DOHH2 (cell line): ENCODE measurements at regions not wholly inside any gene's neighbourhood (a gene's known extent, or its start where the extent isn't known, plus 50 kb on each side); places are given as distances from the start of the nearest gene placed in this dataset.

Experiments used
- H3F3A ChIP-seq: fragments of 200-600 bp; sonication (generic), shearing (Covaris generic); 2 replicates; pipeline ENCODE4 v1.6.0; 2016; ENCODE audit warnings: antibody characterized with exemption, mild to moderate bottlenecking; ENCODE audit not compliant: control insufficient read depth, insufficient read depth
- H3K27ac ChIP-seq: fragments of 200-600 bp; sonication (generic); 2 replicates; pipeline ENCODE4 v1.5.1; 2014; ENCODE audit warnings: low read depth, mild to moderate bottlenecking, low read length, moderate library complexity
- H3K27me3 ChIP-seq: fragments of 200-600 bp; sonication (generic); 2 replicates; pipeline ENCODE4 v1.6.1; 2014; ENCODE audit warnings: mild to moderate bottlenecking, low read length, mixed read lengths; ENCODE audit not compliant: control insufficient read depth
- H3K36me3 ChIP-seq: fragments of 200-600 bp; sonication (generic); 2 replicates; pipeline ENCODE4 v1.6.1; 2014; ENCODE audit warnings: mild to moderate bottlenecking, low read length, moderate library complexity, mixed read lengths; ENCODE audit not compliant: control insufficient read depth
- H3K4me1 ChIP-seq: fragments of 200-600 bp; sonication (generic); 2 replicates; pipeline ENCODE4 v1.6.1; 2014; ENCODE audit warnings: mild to moderate bottlenecking, low read length, mixed read lengths; ENCODE audit not compliant: control insufficient read depth
- H3K4me2 ChIP-seq: fragments of 200-600 bp; sonication (generic); 2 replicates; pipeline ENCODE4 v1.6.0; 2014; ENCODE audit warnings: mild to moderate bottlenecking, low read length, moderate library complexity
- H3K4me3 ChIP-seq: fragments of 200-600 bp; sonication (generic); 2 replicates; pipeline ENCODE4 v1.5.1; 2014; ENCODE audit warnings: mild to moderate bottlenecking, low read length, mixed read lengths
- H3K79me2 ChIP-seq: fragments of 200-600 bp; sonication (generic); 2 replicates; pipeline ENCODE4 v1.6.1; 2014; ENCODE audit warnings: mild to moderate bottlenecking, low read length, mixed read lengths; ENCODE audit not compliant: control insufficient read depth
- H3K9me2 ChIP-seq: fragments of 200-600 bp; sonication (generic); replicated peaks from 2 replicates; pipeline ENCODE4 v1.6.1; 2014; ENCODE audit warnings: mild to moderate bottlenecking, low read length, mixed read lengths; ENCODE audit not compliant: control insufficient read depth
- H3K9me3 ChIP-seq: fragments of 200-600 bp; sonication (generic); 2 replicates; pipeline ENCODE4 v1.6.1; 2014; ENCODE audit warnings: antibody characterized with exemption, low read length, mixed read lengths; ENCODE audit not compliant: control insufficient read depth, insufficient read depth
- H4K20me1 ChIP-seq: fragments of 200-600 bp; sonication (generic); 2 replicates; pipeline ENCODE4 v1.6.0; 2014; ENCODE audit warnings: low read depth, mild to moderate bottlenecking, antibody characterized with exemption, low read length, moderate library complexity; ENCODE audit not compliant: control insufficient read depth, insufficient read depth
- CTCF ChIP-seq: fragments of 200-600 bp; sonication (generic); IDR thresholded peaks from one replicate; pipeline ENCODE4 v1.5.1; 2014; ENCODE audit warnings: antibody characterized with exemption, mild to moderate bottlenecking, low read depth, low read length; ENCODE audit not compliant: poor library complexity, severe bottlenecking
- EZH2phosphoT487 ChIP-seq: fragments of 200-600 bp; sonication (generic); IDR thresholded peaks from 2 replicates; pipeline ENCODE4 v1.6.1; 2017; ENCODE audit warnings: borderline replicate concordance, mild to moderate bottlenecking, antibody characterized with exemption, low read length, moderate library complexity, mixed read lengths

GRCh38 chr6:77228279-77228678 is 235.0 kb downstream of the HTR1B start:
- Histone ChIP-seq H3K27me3 (no peaks in the 10 kb centered on the region), H3F3A (no peaks in the 10 kb centered on the region), H3K4me2 (no peak overlapping the region), H3K9me3 (no peaks in the 10 kb centered on the region), H3K36me3 (no peaks in the 10 kb centered on the region), H3K27ac (no peak overlapping the region), H3K79me2 (no peaks in the 10 kb centered on the region), H3K4me3 (no peak overlapping the region), H4K20me1 (no peaks in the 10 kb centered on the region), H3K4me1 (no peaks in the 10 kb centered on the region), H3K9me2 (no peaks in the 10 kb centered on the region)
- no peak for TF ChIP-seq EZH2phosphoT487
- no peak for TF ChIP-seq CTCF

GRCh38 chr6:77217896-77218295 is 245.4 kb downstream of the HTR1B start:
- H3K36me3 ChIP-seq: no peaks in the 10 kb centered on the region
- H3K9me2 ChIP-seq: no peaks in the 10 kb centered on the region
- H3F3A ChIP-seq: no peaks in the 10 kb centered on the region
- TF ChIP-seq EZH2phosphoT487 (no peak), CTCF (no peak)
- no peaks in the 10 kb centered on the region for H4K20me1 ChIP-seq
- no peak overlapping the region for H3K27ac ChIP-seq
- H3K4me1 ChIP-seq: no peaks in the 10 kb centered on the region
- H3K9me3 ChIP-seq: no peaks in the 10 kb centered on the region
- no peak overlapping the region for H3K4me3 ChIP-seq
- H3K4me2 ChIP-seq: no peak overlapping the region
- H3K27me3 ChIP-seq: no peaks in the 10 kb centered on the region
- H3K79me2 ChIP-seq: no peaks in the 10 kb centered on the region

GRCh38 chr6:77205936-77206335 is 257.4 kb downstream of the HTR1B start:
- no peaks in the 10 kb centered on the region for H3K9me3 ChIP-seq
- H4K20me1 ChIP-seq: no peaks in the 10 kb centered on the region
- H3K4me2 ChIP-seq: no peak overlapping the region
- no peaks in the 10 kb centered on the region for H3K9me2 ChIP-seq
- no peaks in the 10 kb centered on the region for H3F3A ChIP-seq
- no peak overlapping the region for H3K27ac ChIP-seq
- H3K27me3 ChIP-seq: no peaks in the 10 kb centered on the region
- no peak overlapping the region for H3K4me3 ChIP-seq
- no peak for TF ChIP-seq EZH2phosphoT487
- no peak for TF ChIP-seq CTCF
- H3K36me3 ChIP-seq: no peaks in the 10 kb centered on the region
- no peaks in the 10 kb centered on the region for H3K4me1 ChIP-seq
- H3K79me2 ChIP-seq: no peaks in the 10 kb centered on the region

GRCh38 chr6:77204555-77204954 is 258.7 kb downstream of the HTR1B start:
- Histone ChIP-seq H3K9me2 (no peaks in the 10 kb centered on the region), H3K79me2 (no peaks in the 10 kb centered on the region), H3K4me1 (no peaks in the 10 kb centered on the region), H4K20me1 (no peaks in the 10 kb centered on the region), H3K4me3 (no peak overlapping the region), H3K27me3 (no peaks in the 10 kb centered on the region), H3K4me2 (no peak overlapping the region), H3K27ac (no peak overlapping the region), H3F3A (no peaks in the 10 kb centered on the region), H3K9me3 (no peaks in the 10 kb centered on the region), H3K36me3 (no peaks in the 10 kb centered on the region)
- TF ChIP-seq EZH2phosphoT487 (no peak), CTCF (no peak)
